ENCODE measurements at regions not wholly inside any gene's neighbourhood (a gene's known extent, or its start where the extent isn't known, plus 50 kb on each side); places are given as distances from the start of the nearest gene placed in this dataset.
"Not testable (repeated sequence)": the region's sequence is repeated elsewhere in the genome, so short reads cannot be mapped to it uniquely, and the experiment has no call there.

- no peak for DNase-seq (ENCODE audit: low spot score)
Measured at GRCh38 chr10:3374914-3375313, 202.3 kb upstream of the PITRM1 start.

- not testable (repeated sequence) for DNase-seq (ENCODE audit: low spot score)
Measured at GRCh38 chr10:3373374-3374027, 200.9 kb upstream of the PITRM1 start.

DNA sequence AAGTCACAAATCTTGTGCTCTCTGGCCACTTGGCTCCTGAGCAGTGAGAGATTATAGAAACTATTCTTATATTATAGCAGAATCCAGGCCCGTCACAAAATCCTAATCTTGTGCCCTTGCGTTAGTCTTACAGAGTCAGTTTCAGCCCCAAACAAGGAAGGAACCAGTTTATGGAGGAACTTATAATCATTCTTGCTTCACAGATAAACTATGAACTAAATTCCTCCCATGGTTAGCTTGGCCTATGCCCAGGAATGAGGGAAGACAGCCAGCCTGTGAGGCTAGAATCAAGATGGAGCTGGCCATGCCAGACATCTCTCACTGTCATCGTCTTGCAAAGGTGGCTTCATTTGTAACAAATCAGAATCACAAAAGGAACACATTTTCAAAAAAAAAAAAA lies 199.7 kb upstream of the PITRM1 start:
- DNase-seq (ENCODE audit: low spot score) = no peak

DNA sequence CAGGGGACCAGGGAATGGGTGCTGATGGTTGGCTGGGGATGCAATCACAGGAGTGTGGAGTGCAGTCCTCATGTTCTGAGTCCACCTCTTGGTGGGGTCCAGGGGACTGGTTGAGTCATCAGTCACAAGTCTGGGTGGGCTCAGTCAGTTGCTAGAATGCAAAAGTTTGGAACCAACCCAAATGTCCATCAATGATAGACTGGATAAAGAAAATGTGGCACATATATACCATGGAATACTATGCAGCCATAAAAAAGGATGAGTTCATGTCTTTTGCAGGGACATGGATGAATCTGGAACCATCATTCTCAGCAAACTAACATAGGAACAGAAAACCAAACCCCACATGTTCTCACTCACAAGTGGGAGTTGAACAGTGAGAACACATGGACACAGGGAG lies 199.0 kb upstream of the PITRM1 start:
- not testable (repeated sequence) for DNase-seq (ENCODE audit: low spot score)

- DNase-seq (ENCODE audit: low spot score) = no peak
Measured at GRCh38 chr10:3366735-3367405, 194.3 kb upstream of the PITRM1 start.

- DNase-seq (ENCODE audit: low spot score) = no peak
Measured at GRCh38 chr10:3366043-3366442, 193.5 kb upstream of the PITRM1 start.

- DNase-seq (ENCODE audit: low spot score) = no peak
Measured at GRCh38 chr10:3365630-3366029, 193.0 kb upstream of the PITRM1 start.

GRCh38 chr10:3364768-3365480 lies 192.3 kb upstream of the PITRM1 start:
- DNase-seq (ENCODE audit: low spot score) = no peak

GRCh38 chr10:3363311-3364045 lies 190.9 kb upstream of the PITRM1 start:
- DNase-seq (ENCODE audit: low spot score) = peak; percentile 41

GRCh38 chr10:3362394-3362793 lies 189.8 kb upstream of the PITRM1 start:
- no peak for DNase-seq (ENCODE audit: low spot score)

- no peak for DNase-seq (ENCODE audit: low spot score)
Measured at GRCh38 chr10:3361640-3362039, 189.1 kb upstream of the PITRM1 start.

DNA sequence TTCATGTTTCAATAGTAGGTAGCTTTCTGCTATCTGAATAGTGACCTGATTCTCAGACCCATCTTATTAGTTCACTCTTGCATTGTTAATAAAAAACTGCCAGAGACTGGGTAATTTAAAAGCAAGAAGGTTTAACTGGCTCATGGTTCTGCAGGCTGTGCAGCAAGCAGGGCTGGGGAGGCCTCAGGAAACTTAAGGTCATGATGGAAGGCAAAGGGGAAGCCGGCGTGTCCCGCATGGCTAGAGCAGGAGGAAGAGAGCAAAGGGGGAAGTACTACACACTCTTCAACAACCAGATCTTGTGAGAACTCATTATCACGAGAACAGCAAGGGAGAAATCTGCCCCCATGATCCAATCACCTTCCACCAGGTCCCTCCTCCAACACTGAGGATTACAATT lies 185.2 kb upstream of the PITRM1 start:
- DNase-seq (ENCODE audit: low spot score) = no peak

DNA sequence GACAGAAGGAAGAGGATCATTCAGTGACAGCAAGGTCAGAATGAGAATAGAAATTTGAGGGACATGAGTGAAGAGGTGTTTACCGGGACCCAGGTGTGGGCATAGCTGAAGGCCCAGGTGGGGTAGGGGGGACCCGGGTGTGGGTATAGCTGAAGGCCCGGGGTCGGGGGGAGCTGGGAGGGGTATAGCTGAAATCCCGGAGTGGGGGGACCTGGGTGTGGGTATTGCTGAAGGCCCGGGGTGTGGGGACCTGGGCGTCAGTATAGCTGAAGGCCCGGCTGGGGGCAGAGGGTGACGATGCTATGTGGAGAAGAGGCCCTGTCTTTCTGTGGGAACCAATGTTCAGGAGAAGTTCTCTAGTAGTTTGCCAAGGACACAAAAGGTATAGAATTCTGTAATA lies 183.0 kb upstream of the PITRM1 start:
- DNase-seq (ENCODE audit: low spot score) = no peak

GRCh38 chr10:3354174-3354900 lies 181.8 kb upstream of the PITRM1 start:
- no peak for DNase-seq (ENCODE audit: low spot score)

DNA sequence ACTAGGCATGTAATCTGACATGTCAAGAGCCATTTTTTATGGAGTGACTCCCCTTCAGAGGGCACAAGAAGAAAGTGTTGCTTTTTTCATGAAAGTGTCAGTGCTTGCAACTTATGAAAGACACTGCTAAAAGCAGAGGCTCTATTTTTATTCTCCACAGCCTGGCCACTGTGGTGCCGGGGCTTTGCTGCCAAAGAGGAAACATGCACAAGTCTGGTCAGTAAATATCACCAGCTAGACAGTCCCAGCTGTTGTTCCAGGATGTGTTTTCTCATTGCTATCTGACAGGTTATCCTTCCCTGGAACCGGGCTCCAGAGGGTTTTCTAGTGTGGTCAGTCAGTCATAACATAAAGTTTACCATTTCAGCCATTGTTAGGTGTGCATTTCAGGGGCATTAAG lies 180.7 kb upstream of the PITRM1 start:
- DNase-seq (ENCODE audit: low spot score) = no peak

DNA sequence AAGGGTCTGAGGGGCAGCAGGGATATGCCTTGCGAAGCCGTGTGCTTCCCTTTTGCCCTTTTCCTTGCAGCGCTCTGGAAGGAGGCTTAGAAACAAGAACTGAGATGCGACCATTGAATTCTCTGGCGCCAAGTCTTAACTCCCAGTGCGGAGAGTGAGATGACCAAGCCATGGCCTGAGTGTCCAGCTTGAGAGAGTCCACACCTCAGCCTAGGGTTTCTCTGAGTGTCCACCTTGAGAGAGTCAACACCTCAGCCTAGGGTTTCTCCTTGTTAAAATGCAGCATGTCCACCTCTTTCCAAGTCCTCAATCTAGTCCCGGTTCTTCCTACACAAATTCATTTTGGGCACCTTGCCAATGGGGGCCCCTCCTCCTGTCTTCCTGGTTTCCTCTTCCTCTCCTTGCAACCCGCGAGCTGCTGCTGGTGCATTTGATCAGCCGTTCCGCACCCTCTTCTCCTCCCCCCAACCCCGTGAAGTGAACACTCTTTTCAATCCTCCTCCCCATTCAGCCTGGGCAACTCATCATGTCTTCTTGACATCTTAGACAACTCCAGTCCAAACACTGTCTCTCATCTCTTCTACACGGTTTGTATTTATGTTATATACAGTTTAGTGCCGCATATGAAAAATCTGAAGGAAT lies 178.2 kb upstream of the PITRM1 start:
- no peak for DNase-seq (ENCODE audit: low spot score)

DNA sequence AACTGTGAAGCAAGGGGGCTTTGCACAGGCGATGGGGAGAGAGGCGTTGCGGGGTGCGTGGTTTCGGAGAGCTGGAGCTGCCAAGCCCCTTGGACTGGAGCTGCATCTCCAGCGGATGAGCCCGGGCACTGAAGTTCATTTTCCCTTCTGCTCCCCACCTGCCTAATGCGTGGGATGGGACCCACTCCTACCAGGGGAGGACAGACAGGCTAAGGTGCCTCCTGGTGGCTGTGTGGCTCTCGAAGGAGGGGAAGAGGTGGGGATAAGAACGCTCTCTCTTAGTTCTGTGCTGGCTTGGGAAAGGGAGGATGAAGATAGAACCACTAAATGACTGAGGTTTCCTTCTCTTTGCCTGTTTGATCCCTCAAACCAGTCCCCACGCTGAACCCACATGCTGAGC lies 177.6 kb upstream of the PITRM1 start:
- no peak for DNase-seq (ENCODE audit: low spot score)

DNA sequence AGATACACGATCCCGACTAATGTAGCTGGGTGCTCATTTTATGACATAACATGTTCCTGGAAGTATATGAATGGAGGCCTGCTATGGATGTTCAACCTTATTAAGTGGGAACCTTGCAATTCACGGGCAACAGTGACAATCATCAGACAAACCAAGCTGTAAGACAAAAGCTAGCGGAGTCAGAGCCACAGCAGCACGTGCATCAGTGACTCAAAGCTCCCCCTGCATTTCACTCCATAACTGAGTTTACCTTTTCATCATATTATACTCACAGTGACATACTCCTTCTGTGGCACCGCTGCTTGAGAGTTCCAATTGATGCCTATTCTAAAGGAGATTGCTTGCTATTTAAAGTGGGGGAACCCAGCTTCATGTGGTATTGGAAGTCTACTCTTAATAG lies 176.0 kb upstream of the PITRM1 start:
- no peak for DNase-seq (ENCODE audit: low spot score)

GRCh38 chr10:3347413-3348182 lies 175.0 kb upstream of the PITRM1 start:
- no peak for DNase-seq (ENCODE audit: low spot score)

DNA sequence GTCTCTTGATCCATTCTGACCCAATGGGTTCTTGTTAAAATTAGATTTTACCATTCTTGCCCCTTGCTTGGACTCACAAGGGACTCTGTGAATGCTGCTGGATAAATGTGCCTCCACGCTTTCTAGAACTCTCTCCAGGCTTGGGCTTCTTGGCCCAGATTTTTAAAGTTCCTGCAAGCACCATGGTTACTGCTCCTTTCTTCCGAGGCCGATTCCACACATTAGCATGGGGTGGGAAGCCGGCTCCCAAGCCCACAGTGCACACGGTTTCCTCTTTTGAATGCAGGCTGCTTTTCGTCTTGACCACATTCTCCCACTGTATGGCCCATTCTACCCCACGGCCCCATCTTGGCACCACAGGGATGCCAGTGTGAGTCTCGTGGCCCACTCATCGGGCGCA lies 174.3 kb upstream of the PITRM1 start:
- DNase-seq (ENCODE audit: low spot score) = no peak

DNA sequence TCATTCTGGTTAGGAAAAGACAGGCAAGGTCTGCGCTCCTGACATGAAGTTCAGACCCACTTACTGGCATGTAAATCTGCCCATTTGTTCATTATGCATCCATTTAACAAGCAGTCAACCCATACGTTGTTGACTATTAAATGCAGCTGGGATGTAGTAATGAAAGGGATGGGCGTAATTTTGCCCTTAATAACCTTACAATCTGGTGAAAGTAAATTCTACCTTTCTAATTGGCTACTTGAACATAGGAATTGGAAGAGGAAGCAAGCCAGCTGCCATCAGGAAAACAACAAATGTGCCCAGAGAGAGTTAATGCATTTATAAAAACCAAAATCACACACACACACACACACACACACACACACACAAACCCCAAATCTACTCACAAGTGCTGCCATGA lies 170.2 kb upstream of the PITRM1 start:
- DNase-seq (ENCODE audit: low spot score) = no peak

Measured in AG08396 (cell line).